Liver (tissue), 3 donors: ENCODE measurements at regions not wholly inside any gene's neighbourhood (a gene's known extent, or its start where the extent isn't known, plus 50 kb on each side); places are given as distances from the start of the nearest gene placed in this dataset.

Experiments
- EGR1 ChIP-seq, 2 donors: IDR thresholded peaks; 2 replicates each; pipeline ENCODE4 v1.6.1; 2016 to 2018; ENCODE audit warnings: antibody characterized with exemption in 2 of 2, low read depth in 2 of 2
- GABPA ChIP-seq, 2 donors: IDR thresholded peaks in 1 of 2; conservative IDR thresholded peaks in 1 of 2; 2 replicates each; pipeline ENCODE4 v1.6.1; 2016; ENCODE audit warnings: antibody characterized with exemption in 2 of 2, mild to moderate bottlenecking in 1 of 2, moderate library complexity in 1 of 2
- RXRA ChIP-seq, 2 donors: IDR thresholded peaks; 2 replicates each; pipeline ENCODE4 v1.6.1; 2017 to 2018; ENCODE audit warnings: antibody characterized with exemption in 2 of 2, mild to moderate bottlenecking in 1 of 2
- TF ChIP-seq, protein P1 (sequence below): fragments of 150-350 bp; IDR thresholded peaks from 2 replicates; pipeline ENCODE4 v1.5.1; 2017; ENCODE audit warnings: improper control_type of control experiment, low read depth, low read length; ENCODE audit not compliant: missing input control
- TF ChIP-seq, protein P2 (sequence below): IDR thresholded peaks from 2 replicates; pipeline ENCODE4 v1.6.1; 2016; ENCODE audit warnings: antibody characterized with exemption
- donor health status: healthy.
- donor health status: healthy.

DNA sequence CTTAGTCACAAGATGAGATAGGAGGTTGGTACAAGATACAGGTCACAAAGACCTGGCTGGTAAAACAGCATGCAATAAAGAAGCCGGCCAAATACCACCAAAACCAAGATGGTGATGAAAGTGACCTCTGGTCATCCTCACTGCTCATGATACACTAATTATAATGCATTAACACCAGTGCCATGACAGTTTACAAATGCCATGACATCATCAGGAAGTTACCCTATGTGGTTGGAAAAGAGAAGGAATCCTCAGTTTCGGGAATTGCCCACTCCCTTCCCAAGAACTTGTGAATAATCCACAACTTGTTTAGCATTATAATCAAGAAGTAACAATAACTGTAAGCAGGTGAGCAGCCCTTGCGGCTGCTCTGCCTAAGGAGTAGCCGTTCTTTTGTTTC is 408.5 kb upstream of the RAG2 start:
- TF ChIP-seq, protein P1, sequence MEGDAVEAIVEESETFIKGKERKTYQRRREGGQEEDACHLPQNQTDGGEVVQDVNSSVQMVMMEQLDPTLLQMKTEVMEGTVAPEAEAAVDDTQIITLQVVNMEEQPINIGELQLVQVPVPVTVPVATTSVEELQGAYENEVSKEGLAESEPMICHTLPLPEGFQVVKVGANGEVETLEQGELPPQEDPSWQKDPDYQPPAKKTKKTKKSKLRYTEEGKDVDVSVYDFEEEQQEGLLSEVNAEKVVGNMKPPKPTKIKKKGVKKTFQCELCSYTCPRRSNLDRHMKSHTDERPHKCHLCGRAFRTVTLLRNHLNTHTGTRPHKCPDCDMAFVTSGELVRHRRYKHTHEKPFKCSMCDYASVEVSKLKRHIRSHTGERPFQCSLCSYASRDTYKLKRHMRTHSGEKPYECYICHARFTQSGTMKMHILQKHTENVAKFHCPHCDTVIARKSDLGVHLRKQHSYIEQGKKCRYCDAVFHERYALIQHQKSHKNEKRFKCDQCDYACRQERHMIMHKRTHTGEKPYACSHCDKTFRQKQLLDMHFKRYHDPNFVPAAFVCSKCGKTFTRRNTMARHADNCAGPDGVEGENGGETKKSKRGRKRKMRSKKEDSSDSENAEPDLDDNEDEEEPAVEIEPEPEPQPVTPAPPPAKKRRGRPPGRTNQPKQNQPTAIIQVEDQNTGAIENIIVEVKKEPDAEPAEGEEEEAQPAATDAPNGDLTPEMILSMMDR, result no peak
- TF ChIP-seq GABPA (IDR thresholded peaks at IDR 0.05 in 1 of 2, conservative IDR thresholded peaks at IDR 0.05 in 1 of 2), result no peak
- TF ChIP-seq, protein P2, sequence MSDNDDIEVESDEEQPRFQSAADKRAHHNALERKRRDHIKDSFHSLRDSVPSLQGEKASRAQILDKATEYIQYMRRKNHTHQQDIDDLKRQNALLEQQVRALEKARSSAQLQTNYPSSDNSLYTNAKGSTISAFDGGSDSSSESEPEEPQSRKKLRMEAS, result no peak
- TF ChIP-seq RXRA (IDR thresholded peaks at IDR 0.05), result no peak
- TF ChIP-seq EGR1 (IDR thresholded peaks at IDR 0.05; ENCODE audit: low read depth in 2 of 2), result no peak
